ENCODE measurements at regions not wholly inside any gene's neighbourhood (a gene's known extent, or its start where the extent isn't known, plus 50 kb on each side); places are given as distances from the start of the nearest gene placed in this dataset.

DNA sequence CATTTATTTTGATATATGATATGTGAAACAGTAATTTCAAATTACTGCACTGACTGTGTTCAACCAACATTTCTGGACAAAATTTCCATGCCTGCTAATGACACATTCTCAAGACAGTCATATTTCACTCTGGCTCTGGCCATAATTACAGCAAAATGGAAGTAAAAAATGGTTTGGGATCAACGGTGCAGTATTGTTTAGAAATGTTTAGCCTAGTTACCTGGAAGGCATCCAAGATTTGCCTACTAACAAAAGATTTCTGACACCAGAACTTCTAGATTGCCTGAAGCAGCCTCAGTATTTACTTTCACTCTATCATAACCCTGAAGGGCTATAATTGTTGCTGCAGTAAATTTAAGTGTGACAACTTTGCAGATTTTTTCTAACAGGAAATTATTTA is 416.3 kb downstream of the PCDH10 start:
- ChIA-PET CTCF (no interaction called here), POLR2A (ENCODE audit: unreplicated experiment) (no interaction called here)
- Histone ChIP-seq H3K4me3 (ENCODE audit: low read length) (no peak overlapping the region), H3K4me2 (ENCODE audit: low read length) (0 out of 2 replicates have a peak overlapping the region, but pooled peaks have one; percentile 16), H3K9me3 (ENCODE audit: low read length) (no peaks in the 10 kb centered on the region), H3F3A (ENCODE audit: low read length, unreplicated experiment) (no peaks in the 10 kb centered on the region), H3K36me3 (ENCODE audit: low read depth, low read length) (no peaks in the 10 kb centered on the region), H3K4me1 (ENCODE audit: insufficient read depth, low read length) (no peaks in the 10 kb centered on the region), H3K79me2 (ENCODE audit: low read length) (no peaks in the 10 kb centered on the region), H4K20me1 (ENCODE audit: low read length) (no peaks in the 10 kb centered on the region), H2AFZ (ENCODE audit: low read length) (no peak overlapping the region), H3K27ac (ENCODE audit: low read length) (no peak overlapping the region), H3K9me2 (replicated peaks; ENCODE audit: low read length) (no peaks in the 10 kb centered on the region), H3K27me3 (ENCODE audit: low read length) (no peaks in the 10 kb centered on the region), H3K9ac (ENCODE audit: low read length) (no peak overlapping the region)
- DNase-seq (peak; percentile 51), ATAC-seq (peak; percentile 53)
- no TSS peak for BruUV-seq (replicated peaks)
- TF ChIP-seq EZH2phosphoT487 (IDR thresholded peaks at IDR 0.05; ENCODE audit: borderline replicate concordance, low read length) (no peak), EZH2 (IDR thresholded peaks at IDR 0.05; ENCODE audit: low read length, unreplicated experiment) (no peak)
- TF ChIP-seq, protein P1, sequence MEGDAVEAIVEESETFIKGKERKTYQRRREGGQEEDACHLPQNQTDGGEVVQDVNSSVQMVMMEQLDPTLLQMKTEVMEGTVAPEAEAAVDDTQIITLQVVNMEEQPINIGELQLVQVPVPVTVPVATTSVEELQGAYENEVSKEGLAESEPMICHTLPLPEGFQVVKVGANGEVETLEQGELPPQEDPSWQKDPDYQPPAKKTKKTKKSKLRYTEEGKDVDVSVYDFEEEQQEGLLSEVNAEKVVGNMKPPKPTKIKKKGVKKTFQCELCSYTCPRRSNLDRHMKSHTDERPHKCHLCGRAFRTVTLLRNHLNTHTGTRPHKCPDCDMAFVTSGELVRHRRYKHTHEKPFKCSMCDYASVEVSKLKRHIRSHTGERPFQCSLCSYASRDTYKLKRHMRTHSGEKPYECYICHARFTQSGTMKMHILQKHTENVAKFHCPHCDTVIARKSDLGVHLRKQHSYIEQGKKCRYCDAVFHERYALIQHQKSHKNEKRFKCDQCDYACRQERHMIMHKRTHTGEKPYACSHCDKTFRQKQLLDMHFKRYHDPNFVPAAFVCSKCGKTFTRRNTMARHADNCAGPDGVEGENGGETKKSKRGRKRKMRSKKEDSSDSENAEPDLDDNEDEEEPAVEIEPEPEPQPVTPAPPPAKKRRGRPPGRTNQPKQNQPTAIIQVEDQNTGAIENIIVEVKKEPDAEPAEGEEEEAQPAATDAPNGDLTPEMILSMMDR (conservative IDR thresholded peaks at IDR 0.05; ENCODE audit: low read depth, low read length) = no peak
- intact Hi-C loops (cut with micrococcal nuclease) = no loop called here

DNA sequence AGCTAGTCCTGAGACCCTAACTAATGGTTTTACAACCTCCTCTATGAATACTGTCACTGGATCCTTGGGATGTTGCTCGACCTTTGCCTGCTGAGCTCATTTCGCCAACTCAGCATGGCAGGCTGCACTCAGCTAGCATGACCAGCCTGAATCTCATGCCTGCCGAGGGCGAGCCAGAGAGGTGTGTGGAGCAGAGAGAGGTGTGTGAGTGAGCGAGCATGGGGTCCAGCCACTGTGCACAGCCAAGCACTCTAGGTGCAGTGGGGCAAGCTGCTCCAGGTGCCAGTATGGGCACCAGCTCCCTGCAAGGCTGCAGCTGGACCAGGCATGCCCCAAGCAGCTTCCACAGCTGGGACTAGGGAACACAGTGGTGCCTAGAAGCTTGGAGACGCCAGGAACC is 410.9 kb downstream of the PCDH10 start:
- Histone ChIP-seq H4K20me1 (ENCODE audit: low read length) (no peaks in the 10 kb centered on the region), H3F3A (ENCODE audit: low read length, unreplicated experiment) (no peaks in the 10 kb centered on the region), H3K4me1 (ENCODE audit: insufficient read depth, low read length) (no peaks in the 10 kb centered on the region), H3K9me2 (replicated peaks; ENCODE audit: low read length) (no peaks in the 10 kb centered on the region), H3K79me2 (ENCODE audit: low read length) (no peaks in the 10 kb centered on the region), H3K36me3 (ENCODE audit: low read depth, low read length) (no peaks in the 10 kb centered on the region), H3K4me3 (ENCODE audit: low read length) (no peak overlapping the region), H3K9me3 (ENCODE audit: low read length) (no peaks in the 10 kb centered on the region), H2AFZ (ENCODE audit: low read length) (no peak overlapping the region), H3K4me2 (ENCODE audit: low read length) (no peak overlapping the region), H3K27me3 (ENCODE audit: low read length) (no peaks in the 10 kb centered on the region), H3K27ac (ENCODE audit: low read length) (no peak overlapping the region), H3K9ac (ENCODE audit: low read length) (no peak overlapping the region)
- ChIA-PET POLR2A (ENCODE audit: unreplicated experiment) (no interaction called here), CTCF (no interaction called here)
- ATAC-seq = no peak
- no peak for TF ChIP-seq EZH2phosphoT487 (IDR thresholded peaks at IDR 0.05; ENCODE audit: borderline replicate concordance, low read length)
- no peak for TF ChIP-seq EZH2 (IDR thresholded peaks at IDR 0.05; ENCODE audit: low read length, unreplicated experiment)
- TF ChIP-seq, protein P1 (conservative IDR thresholded peaks at IDR 0.05; ENCODE audit: low read depth, low read length) = no peak
- no peak for DNase-seq
- intact Hi-C loops (cut with micrococcal nuclease) = no loop called here
- no TSS peak for BruUV-seq (replicated peaks)

DNA sequence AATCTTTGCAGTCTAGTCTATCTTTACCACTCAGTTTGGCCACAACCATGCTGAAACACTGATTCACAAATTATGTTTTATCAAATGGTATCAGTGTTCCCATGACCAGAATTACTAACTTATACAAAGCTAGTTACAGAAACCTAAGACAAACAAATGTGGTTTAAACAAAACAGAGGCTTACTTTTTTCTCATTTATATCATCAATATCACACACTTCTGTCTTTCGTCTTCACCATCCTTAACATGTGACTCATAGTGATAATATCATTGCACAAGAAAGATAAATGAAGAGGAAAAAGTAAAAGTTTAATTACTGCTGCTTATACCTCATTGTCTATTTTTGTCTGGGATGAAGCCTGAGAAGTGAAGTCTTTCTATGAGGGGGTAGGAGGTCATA is 406.6 kb downstream of the PCDH10 start:
- ChIA-PET POLR2A (ENCODE audit: unreplicated experiment) (no interaction called here), CTCF (interaction anchor here (0.6 kb wide), 1 partner anchor 576 kb away, joined by 15 read pairs; no protein-coding TSS in a partner anchor)
- Histone ChIP-seq H3F3A (ENCODE audit: low read length, unreplicated experiment) (no peaks in the 10 kb centered on the region), H3K36me3 (ENCODE audit: low read depth, low read length) (no peaks in the 10 kb centered on the region), H3K9ac (ENCODE audit: low read length) (no peak overlapping the region), H2AFZ (ENCODE audit: low read length) (no peak overlapping the region), H3K9me3 (ENCODE audit: low read length) (no peaks in the 10 kb centered on the region), H3K9me2 (replicated peaks; ENCODE audit: low read length) (no peaks in the 10 kb centered on the region), H3K4me1 (ENCODE audit: insufficient read depth, low read length) (no peaks in the 10 kb centered on the region), H3K4me3 (ENCODE audit: low read length) (no peak overlapping the region), H3K4me2 (ENCODE audit: low read length) (no peak overlapping the region), H3K79me2 (ENCODE audit: low read length) (no peaks in the 10 kb centered on the region), H3K27me3 (ENCODE audit: low read length) (no peaks in the 10 kb centered on the region), H3K27ac (ENCODE audit: low read length) (no peak overlapping the region), H4K20me1 (ENCODE audit: low read length) (no peaks in the 10 kb centered on the region)
- TF ChIP-seq, protein P1 (conservative IDR thresholded peaks at IDR 0.05; ENCODE audit: low read depth, low read length) = no peak
- TF ChIP-seq EZH2 (IDR thresholded peaks at IDR 0.05; ENCODE audit: low read length, unreplicated experiment) (no peak), EZH2phosphoT487 (IDR thresholded peaks at IDR 0.05; ENCODE audit: borderline replicate concordance, low read length) (no peak)
- no peak for DNase-seq
- no TSS peak for BruUV-seq (replicated peaks)
- ATAC-seq = no peak
- intact Hi-C loops (cut with micrococcal nuclease) = no loop called here

Measured in PC-3 (cell line).